SK-N-SH treated with all-trans-retinoic acid at 6 μM for 48 hours (cell line): ENCODE measurements at regions not wholly inside any gene's neighbourhood (a gene's known extent, or its start where the extent isn't known, plus 50 kb on each side); places are given as distances from the start of the nearest gene placed in this dataset.

Experiments used
- ARNTL ChIP-seq: fragments of 450-650 bp; formaldehyde crosslinking; IDR thresholded peaks from 2 replicates; pipeline ENCODE4 v1.5.0; 2020; ENCODE audit warnings: low read depth, mild to moderate bottlenecking, moderate library complexity, borderline replicate concordance
- BACH2 ChIP-seq: fragments of 250-450 bp; sonication (Bioruptor Pico); IDR thresholded peaks from 2 replicates; pipeline ENCODE4 v1.9.0; 2021; ENCODE audit warnings: mild to moderate bottlenecking, borderline replicate concordance
- ESRRG ChIP-seq: fragments of 250-450 bp; sonication (Bioruptor Pico); IDR thresholded peaks from 2 replicates; pipeline ENCODE4 v1.6.1; 2021; ENCODE audit warnings: mild to moderate bottlenecking
- GLIS3 ChIP-seq: fragments of 250-450 bp; sonication (Bioruptor Pico); IDR thresholded peaks from 2 replicates; pipeline ENCODE4 v1.5.0; 2020; ENCODE audit warnings: mild to moderate bottlenecking, moderate library complexity
- ISL1 ChIP-seq: fragments of 250-450 bp; sonication (Bioruptor Pico); IDR thresholded peaks from 2 replicates; pipeline ENCODE4 v2.1.2; 2022; ENCODE audit warnings: mild to moderate bottlenecking, moderate library complexity
- RARB ChIP-seq: fragments of 250-450 bp; sonication (Bioruptor Pico); IDR thresholded peaks from 2 replicates; pipeline ENCODE4 v1.8.0; 2021; ENCODE audit warnings: mild to moderate bottlenecking, moderate library complexity
- TOX ChIP-seq: fragments of 250-450 bp; sonication (Bioruptor Pico); IDR thresholded peaks from 2 replicates; pipeline ENCODE4 v1.8.0; 2021; ENCODE audit warnings: mild to moderate bottlenecking, moderate library complexity, borderline replicate concordance
- ZFP3 ChIP-seq: fragments of 250-450 bp; sonication (Bioruptor Pico); IDR thresholded peaks from 2 replicates; pipeline ENCODE4 v1.5.0; 2020; ENCODE audit warnings: mild to moderate bottlenecking, moderate library complexity
- ZFP30 ChIP-seq: fragments of 450-650 bp; formaldehyde crosslinking; IDR thresholded peaks from 2 replicates; pipeline ENCODE4 v1.5.0; 2022; ENCODE audit warnings: mild to moderate bottlenecking, moderate library complexity
- TF ChIP-seq, protein P1 (sequence below): fragments of 250-450 bp; sonication (Bioruptor Pico); IDR thresholded peaks from 2 replicates; pipeline ENCODE4 v1.8.0; 2020; ENCODE audit warnings: mild to moderate bottlenecking, moderate library complexity, borderline replicate concordance
- TF ChIP-seq, protein P2 (sequence below): fragments of 250-450 bp; sonication (Bioruptor Pico); IDR thresholded peaks from 2 replicates; pipeline ENCODE4 v1.5.1; 2020; ENCODE audit warnings: low read depth, mild to moderate bottlenecking, moderate library complexity
- TF ChIP-seq, protein P3 (sequence below): fragments of 250-450 bp; sonication (Bioruptor Pico); IDR thresholded peaks from 2 replicates; pipeline ENCODE4 v1.5.0; 2020; ENCODE audit warnings: mild to moderate bottlenecking, moderate library complexity

DNA sequence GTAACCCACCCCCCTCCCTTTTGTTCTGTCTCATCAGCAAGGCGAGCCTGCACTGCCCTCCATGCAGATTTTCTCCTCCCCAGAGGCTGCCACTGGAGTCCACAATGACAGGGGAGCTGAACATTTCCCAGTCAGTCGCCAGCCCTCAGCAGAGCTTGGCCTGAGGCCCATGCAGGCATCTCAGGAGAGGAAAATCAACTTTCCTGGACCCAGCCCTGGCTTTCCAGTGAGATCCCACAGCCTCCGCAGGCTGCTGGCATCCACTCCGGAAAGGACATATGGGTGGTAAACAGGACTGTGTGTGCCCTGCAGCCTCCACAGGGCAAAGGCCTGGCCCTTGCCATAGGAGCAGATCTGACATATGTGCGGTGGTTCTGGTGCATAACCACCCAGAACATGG lies 253.8 kb downstream of the TNS1 start:
- TF ChIP-seq, protein P1, sequence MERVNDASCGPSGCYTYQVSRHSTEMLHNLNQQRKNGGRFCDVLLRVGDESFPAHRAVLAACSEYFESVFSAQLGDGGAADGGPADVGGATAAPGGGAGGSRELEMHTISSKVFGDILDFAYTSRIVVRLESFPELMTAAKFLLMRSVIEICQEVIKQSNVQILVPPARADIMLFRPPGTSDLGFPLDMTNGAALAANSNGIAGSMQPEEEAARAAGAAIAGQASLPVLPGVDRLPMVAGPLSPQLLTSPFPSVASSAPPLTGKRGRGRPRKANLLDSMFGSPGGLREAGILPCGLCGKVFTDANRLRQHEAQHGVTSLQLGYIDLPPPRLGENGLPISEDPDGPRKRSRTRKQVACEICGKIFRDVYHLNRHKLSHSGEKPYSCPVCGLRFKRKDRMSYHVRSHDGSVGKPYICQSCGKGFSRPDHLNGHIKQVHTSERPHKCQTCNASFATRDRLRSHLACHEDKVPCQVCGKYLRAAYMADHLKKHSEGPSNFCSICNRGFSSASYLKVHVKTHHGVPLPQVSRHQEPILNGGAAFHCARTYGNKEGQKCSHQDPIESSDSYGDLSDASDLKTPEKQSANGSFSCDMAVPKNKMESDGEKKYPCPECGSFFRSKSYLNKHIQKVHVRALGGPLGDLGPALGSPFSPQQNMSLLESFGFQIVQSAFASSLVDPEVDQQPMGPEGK (CRISPR knock-in tag): no peak
- TF ChIP-seq, protein P2, sequence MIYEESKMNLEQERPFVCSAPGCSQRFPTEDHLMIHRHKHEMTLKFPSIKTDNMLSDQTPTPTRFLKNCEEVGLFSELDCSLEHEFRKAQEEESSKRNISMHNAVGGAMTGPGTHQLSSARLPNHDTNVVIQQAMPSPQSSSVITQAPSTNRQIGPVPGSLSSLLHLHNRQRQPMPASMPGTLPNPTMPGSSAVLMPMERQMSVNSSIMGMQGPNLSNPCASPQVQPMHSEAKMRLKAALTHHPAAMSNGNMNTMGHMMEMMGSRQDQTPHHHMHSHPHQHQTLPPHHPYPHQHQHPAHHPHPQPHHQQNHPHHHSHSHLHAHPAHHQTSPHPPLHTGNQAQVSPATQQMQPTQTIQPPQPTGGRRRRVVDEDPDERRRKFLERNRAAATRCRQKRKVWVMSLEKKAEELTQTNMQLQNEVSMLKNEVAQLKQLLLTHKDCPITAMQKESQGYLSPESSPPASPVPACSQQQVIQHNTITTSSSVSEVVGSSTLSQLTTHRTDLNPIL (CRISPR knock-in tag): no peak
- TF ChIP-seq, protein P3, sequence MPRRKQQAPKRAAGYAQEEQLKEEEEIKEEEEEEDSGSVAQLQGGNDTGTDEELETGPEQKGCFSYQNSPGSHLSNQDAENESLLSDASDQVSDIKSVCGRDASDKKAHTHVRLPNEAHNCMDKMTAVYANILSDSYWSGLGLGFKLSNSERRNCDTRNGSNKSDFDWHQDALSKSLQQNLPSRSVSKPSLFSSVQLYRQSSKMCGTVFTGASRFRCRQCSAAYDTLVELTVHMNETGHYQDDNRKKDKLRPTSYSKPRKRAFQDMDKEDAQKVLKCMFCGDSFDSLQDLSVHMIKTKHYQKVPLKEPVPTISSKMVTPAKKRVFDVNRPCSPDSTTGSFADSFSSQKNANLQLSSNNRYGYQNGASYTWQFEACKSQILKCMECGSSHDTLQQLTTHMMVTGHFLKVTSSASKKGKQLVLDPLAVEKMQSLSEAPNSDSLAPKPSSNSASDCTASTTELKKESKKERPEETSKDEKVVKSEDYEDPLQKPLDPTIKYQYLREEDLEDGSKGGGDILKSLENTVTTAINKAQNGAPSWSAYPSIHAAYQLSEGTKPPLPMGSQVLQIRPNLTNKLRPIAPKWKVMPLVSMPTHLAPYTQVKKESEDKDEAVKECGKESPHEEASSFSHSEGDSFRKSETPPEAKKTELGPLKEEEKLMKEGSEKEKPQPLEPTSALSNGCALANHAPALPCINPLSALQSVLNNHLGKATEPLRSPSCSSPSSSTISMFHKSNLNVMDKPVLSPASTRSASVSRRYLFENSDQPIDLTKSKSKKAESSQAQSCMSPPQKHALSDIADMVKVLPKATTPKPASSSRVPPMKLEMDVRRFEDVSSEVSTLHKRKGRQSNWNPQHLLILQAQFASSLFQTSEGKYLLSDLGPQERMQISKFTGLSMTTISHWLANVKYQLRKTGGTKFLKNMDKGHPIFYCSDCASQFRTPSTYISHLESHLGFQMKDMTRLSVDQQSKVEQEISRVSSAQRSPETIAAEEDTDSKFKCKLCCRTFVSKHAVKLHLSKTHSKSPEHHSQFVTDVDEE (CRISPR knock-in tag): no peak
- no peak for TF ChIP-seq RARB
- TF ChIP-seq ARNTL (CRISPR knock-in tag): no peak
- no peak for TF ChIP-seq ZFP30 (CRISPR knock-in tag)
- TF ChIP-seq ZFP3 (CRISPR knock-in tag): no peak
- no peak for TF ChIP-seq BACH2 (CRISPR knock-in tag)
- no peak for TF ChIP-seq GLIS3 (CRISPR knock-in tag)
- no peak for TF ChIP-seq ISL1
- no peak for TF ChIP-seq ESRRG (CRISPR knock-in tag)
- no peak for TF ChIP-seq TOX (CRISPR knock-in tag)
